Stimulated activated CD8-positive, alpha-beta memory T cell treated with anti-CD3 and anti-CD28 coated beads, Interleukin-7, amount 100 ng/mL, for 48 hours (primary cell): ENCODE measurements at regions not wholly inside any gene's neighbourhood (a gene's known extent, or its start where the extent isn't known, plus 50 kb on each side); places are given as distances from the start of the nearest gene placed in this dataset.
"Not testable (repeated sequence)": the region's sequence is repeated elsewhere in the genome, so short reads cannot be mapped to it uniquely, and the experiment has no call there.

Experiments
- DNase-seq, 2 donors: peaks; one replicate each; pipeline ENCODE4 v3.0.0-alpha.2; 2020; ENCODE audit warnings: low read depth in 1 of 2; ENCODE audit errors: extremely low read depth in 1 of 2

GRCh38 chr16:13696017-13696416, 223.9 kb upstream of the ERCC4 start:
- no peak for DNase-seq

GRCh38 chr16:13697013-13697412, 222.9 kb upstream of the ERCC4 start:
- DNase-seq = no peak

GRCh38 chr16:13697568-13697967, 222.4 kb upstream of the ERCC4 start:
- no peak for DNase-seq

- DNase-seq = no peak
Measured at GRCh38 chr16:13702614-13703013, 217.3 kb upstream of the ERCC4 start.

- no peak for DNase-seq
Measured at GRCh38 chr16:13708347-13709120, 211.4 kb upstream of the ERCC4 start.

GRCh38 chr16:13718748-13719147, 201.2 kb upstream of the ERCC4 start:
- no peak for DNase-seq

- no peak for DNase-seq
Measured at GRCh38 chr16:13727943-13728342, 192.0 kb upstream of the ERCC4 start.

GRCh38 chr16:13733561-13733960, 186.4 kb upstream of the ERCC4 start:
- DNase-seq = no peak

GRCh38 chr16:13739621-13740373, 180.2 kb upstream of the ERCC4 start:
- not testable (repeated sequence) for DNase-seq

- no peak for DNase-seq
Measured at GRCh38 chr16:13742928-13743327, 177.0 kb upstream of the ERCC4 start.

- DNase-seq = no peak
Measured at GRCh38 chr16:13743571-13743970, 176.4 kb upstream of the ERCC4 start.

GRCh38 chr16:13756411-13757140, 163.4 kb upstream of the ERCC4 start:
- no peak for DNase-seq

- no peak for DNase-seq
Measured at GRCh38 chr16:13766334-13766733, 153.6 kb upstream of the ERCC4 start.

GRCh38 chr16:13767215-13767614, 152.7 kb upstream of the ERCC4 start:
- no peak for DNase-seq

GRCh38 chr16:13768471-13768870, 151.5 kb upstream of the ERCC4 start:
- DNase-seq = no peak

- no peak for DNase-seq
Measured at GRCh38 chr16:13770436-13770835, 149.5 kb upstream of the ERCC4 start.

- no peak for DNase-seq
Measured at GRCh38 chr16:13772782-13773181, 147.2 kb upstream of the ERCC4 start.

- DNase-seq = no peak
Measured at GRCh38 chr16:13779676-13780075, 140.3 kb upstream of the ERCC4 start.

- no peak for DNase-seq
Measured at GRCh38 chr16:13780406-13781168, 139.4 kb upstream of the ERCC4 start.

- no peak for DNase-seq
Measured at GRCh38 chr16:13781169-13781564, 138.8 kb upstream of the ERCC4 start.
